ENCODE measurements at regions not wholly inside any gene's neighbourhood (a gene's known extent, or its start where the extent isn't known, plus 50 kb on each side); places are given as distances from the start of the nearest gene placed in this dataset.

DNA sequence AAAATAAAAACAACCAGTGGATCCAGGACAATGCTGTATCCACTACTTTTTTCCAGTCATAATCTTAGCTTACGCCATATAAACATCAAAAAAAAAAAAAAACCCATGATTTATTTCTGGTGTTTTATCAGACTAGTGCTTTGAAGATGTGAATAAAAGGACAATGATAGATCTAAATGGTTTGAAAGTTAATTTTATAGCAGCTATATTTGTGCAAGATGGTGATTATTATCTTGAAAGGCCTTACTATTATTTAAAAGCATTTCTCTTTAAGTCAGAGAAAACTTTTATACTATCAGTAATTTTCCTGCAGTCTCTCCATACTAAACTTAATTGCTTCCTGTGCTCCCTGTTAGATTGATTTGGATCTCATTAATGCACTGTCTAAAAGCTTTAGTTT lies 670.3 kb downstream of the TBL1XR1 start:
- no peak for DNase-seq
- peaks cover 2% of the 10 kb centered on the region for H3K9me3 ChIP-seq (replicated peaks; ENCODE audit: control insufficient read depth, low read depth, low read length)
- H3K4me3 ChIP-seq (ENCODE audit: low read length) = no peak overlapping the region
- WGBS (ENCODE audit: insufficient coverage) = no CpG with 5 or more reads among the region's 1 CpG
- H3K4me1 ChIP-seq (ENCODE audit: control insufficient read depth, insufficient read depth, low read length) = no peaks in the 10 kb centered on the region
- no peak overlapping the region for H3K27ac ChIP-seq (ENCODE audit: low read length)
- H3K36me3 ChIP-seq (ENCODE audit: control insufficient read depth, insufficient read depth, low read length) = no peaks in the 10 kb centered on the region
- H3K27me3 ChIP-seq (ENCODE audit: control insufficient read depth, insufficient read depth, low read length) = no peaks in the 10 kb centered on the region

GRCh38 chr3:176526225-176526624 lies 671.1 kb downstream of the TBL1XR1 start:
- Histone ChIP-seq H3K9me3 (replicated peaks; ENCODE audit: control insufficient read depth, low read depth, low read length) (peaks cover 2% of the 10 kb centered on the region), H3K36me3 (ENCODE audit: control insufficient read depth, insufficient read depth, low read length) (no peaks in the 10 kb centered on the region), H3K4me1 (ENCODE audit: control insufficient read depth, insufficient read depth, low read length) (no peaks in the 10 kb centered on the region), H3K4me3 (ENCODE audit: low read length) (no peak overlapping the region), H3K27ac (ENCODE audit: low read length) (no peak overlapping the region), H3K27me3 (ENCODE audit: control insufficient read depth, insufficient read depth, low read length) (no peaks in the 10 kb centered on the region)
- no peak for DNase-seq
- WGBS (ENCODE audit: insufficient coverage) = no CpG with 5 or more reads among the region's 1 CpG

- Histone ChIP-seq H3K4me1 (ENCODE audit: control insufficient read depth, insufficient read depth, low read length) (no peaks in the 10 kb centered on the region), H3K27ac (ENCODE audit: low read length) (no peak overlapping the region), H3K36me3 (ENCODE audit: control insufficient read depth, insufficient read depth, low read length) (no peaks in the 10 kb centered on the region)
Observed at GRCh38 chr3:176523114-176523513, 674.2 kb downstream of the TBL1XR1 start.

GRCh38 chr3:176522436-176522835 lies 674.8 kb downstream of the TBL1XR1 start:
- no peaks in the 10 kb centered on the region for H3K36me3 ChIP-seq (ENCODE audit: control insufficient read depth, insufficient read depth, low read length)
- no peaks in the 10 kb centered on the region for H3K9me3 ChIP-seq (replicated peaks; ENCODE audit: control insufficient read depth, low read depth, low read length)
- no peak overlapping the region for H3K4me3 ChIP-seq (ENCODE audit: low read length)
- H3K4me1 ChIP-seq (ENCODE audit: control insufficient read depth, insufficient read depth, low read length) = no peaks in the 10 kb centered on the region
- H3K27me3 ChIP-seq (ENCODE audit: control insufficient read depth, insufficient read depth, low read length) = no peaks in the 10 kb centered on the region
- DNase-seq = no peak
- WGBS (ENCODE audit: insufficient coverage) = no CpG with 5 or more reads among the region's 1 CpG
- H3K27ac ChIP-seq (ENCODE audit: low read length) = no peak overlapping the region

More at GRCh38 chr3:176523114-176523513, 674.2 kb downstream of the TBL1XR1 start:
- Histone ChIP-seq H3K9me3 (replicated peaks; ENCODE audit: control insufficient read depth, low read depth, low read length) (no peaks in the 10 kb centered on the region), H3K4me3 (ENCODE audit: low read length) (no peak overlapping the region), H3K27me3 (ENCODE audit: control insufficient read depth, insufficient read depth, low read length) (no peaks in the 10 kb centered on the region)
- no peak for DNase-seq

DNA sequence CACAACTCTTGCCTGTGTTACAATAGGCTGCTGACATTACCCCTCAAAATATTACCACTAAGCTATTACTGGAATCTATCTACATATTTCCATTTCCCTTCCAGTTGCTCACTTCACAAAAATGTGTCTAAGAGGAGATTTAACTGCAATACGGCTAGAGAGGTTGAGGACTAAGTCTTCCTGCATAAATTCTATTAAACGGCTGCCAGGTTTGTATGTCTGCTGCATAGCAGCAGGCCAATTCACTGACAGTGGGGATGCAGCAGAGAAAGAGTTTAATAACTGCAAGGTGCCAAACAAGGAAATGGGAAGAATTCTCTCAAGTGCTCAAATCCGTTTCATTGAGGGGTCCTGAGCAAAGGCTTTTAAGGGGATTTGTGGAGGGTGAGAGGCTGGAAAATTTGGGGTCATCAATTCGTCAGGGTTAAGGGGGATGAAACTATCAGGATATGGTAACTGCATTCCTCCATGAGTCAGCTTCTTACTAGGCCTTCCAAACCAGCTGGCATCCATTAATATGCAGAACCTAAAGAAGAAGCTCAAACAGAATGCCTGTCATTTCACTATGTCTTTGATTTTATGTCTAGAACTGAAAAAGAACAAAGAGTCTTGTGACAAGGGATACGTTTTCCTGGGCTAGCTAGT lies 675.6 kb downstream of the TBL1XR1 start:
- Histone ChIP-seq H3K9me3 (replicated peaks; ENCODE audit: control insufficient read depth, low read depth, low read length) (no peaks in the 10 kb centered on the region), H3K27ac (ENCODE audit: low read length) (no peak overlapping the region), H3K4me1 (ENCODE audit: control insufficient read depth, insufficient read depth, low read length) (no peaks in the 10 kb centered on the region), H3K36me3 (ENCODE audit: control insufficient read depth, insufficient read depth, low read length) (no peaks in the 10 kb centered on the region), H3K27me3 (ENCODE audit: control insufficient read depth, insufficient read depth, low read length) (no peaks in the 10 kb centered on the region), H3K4me3 (ENCODE audit: low read length) (no peak overlapping the region)
- WGBS (ENCODE audit: insufficient coverage) = 61% methylated on average over 5 of the region's 5 CpGs
- DNase-seq = peak; percentile 1

DNA sequence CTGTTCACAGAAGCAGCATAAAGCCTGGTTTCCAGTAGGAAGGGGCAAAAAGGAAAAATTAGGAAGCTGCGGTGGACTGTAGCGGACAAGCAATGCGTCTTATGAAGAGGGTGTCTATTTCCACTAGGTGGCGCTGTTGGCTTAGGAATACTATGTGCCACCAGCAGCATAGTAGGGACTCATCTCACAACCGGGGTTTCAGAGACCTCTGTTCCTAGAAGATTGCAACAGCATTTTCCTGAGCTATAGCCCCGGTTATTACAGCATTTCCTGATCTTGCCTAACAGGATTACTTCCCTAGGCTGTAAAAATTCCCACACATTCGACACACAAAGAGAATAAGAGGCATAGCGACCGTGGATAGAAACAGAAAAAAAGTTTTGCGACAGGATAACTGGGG lies 683.0 kb downstream of the TBL1XR1 start:
- no peak for DNase-seq
- Histone ChIP-seq H3K27me3 (ENCODE audit: control insufficient read depth, insufficient read depth, low read length) (no peaks in the 10 kb centered on the region), H3K4me3 (ENCODE audit: low read length) (no peak overlapping the region), H3K4me1 (ENCODE audit: control insufficient read depth, insufficient read depth, low read length) (no peaks in the 10 kb centered on the region), H3K36me3 (ENCODE audit: control insufficient read depth, insufficient read depth, low read length) (no peaks in the 10 kb centered on the region), H3K27ac (ENCODE audit: low read length) (no peak overlapping the region), H3K9me3 (replicated peaks; ENCODE audit: control insufficient read depth, low read depth, low read length) (peaks cover 51% of the 10 kb centered on the region)
- WGBS (ENCODE audit: insufficient coverage) = 67% methylated on average over 10 of the region's 10 CpGs

- Histone ChIP-seq H3K4me1 (ENCODE audit: control insufficient read depth, insufficient read depth, low read length) (no peaks in the 10 kb centered on the region), H3K4me3 (ENCODE audit: low read length) (no peak overlapping the region), H3K36me3 (ENCODE audit: control insufficient read depth, insufficient read depth, low read length) (no peaks in the 10 kb centered on the region), H3K9me3 (replicated peaks; ENCODE audit: control insufficient read depth, low read depth, low read length) (peaks cover 51% of the 10 kb centered on the region), H3K27me3 (ENCODE audit: control insufficient read depth, insufficient read depth, low read length) (no peaks in the 10 kb centered on the region), H3K27ac (ENCODE audit: low read length) (no peak overlapping the region)
- no CpG with 5 or more reads among the region's 1 CpG for WGBS (ENCODE audit: insufficient coverage)
- DNase-seq = peak; percentile 4
Observed at GRCh38 chr3:176513604-176514003, 683.7 kb downstream of the TBL1XR1 start.

DNA sequence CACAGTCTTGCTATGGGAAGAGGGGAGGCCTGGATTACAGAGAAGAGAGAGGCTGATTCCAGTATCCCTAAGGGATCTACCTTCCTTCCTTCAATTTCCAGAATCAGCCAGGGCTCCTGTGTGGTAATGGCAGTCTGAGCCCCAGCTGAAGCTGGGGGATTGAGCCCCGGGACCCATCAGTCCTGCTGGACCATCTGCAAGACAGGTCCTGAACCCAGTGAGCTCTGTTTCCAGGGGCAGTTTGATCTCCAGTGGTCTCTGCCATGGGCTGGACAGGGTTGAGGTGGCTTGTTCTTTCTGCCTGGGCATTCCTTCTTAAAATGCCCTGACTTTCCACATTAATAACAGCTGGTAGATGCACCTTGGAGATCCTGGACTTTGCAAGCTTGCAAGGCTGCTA lies 685.2 kb downstream of the TBL1XR1 start:
- H3K36me3 ChIP-seq (ENCODE audit: control insufficient read depth, insufficient read depth, low read length) = no peaks in the 10 kb centered on the region
- H3K27me3 ChIP-seq (ENCODE audit: control insufficient read depth, insufficient read depth, low read length) = no peaks in the 10 kb centered on the region
- no peak for DNase-seq
- peaks cover 51% of the 10 kb centered on the region for H3K9me3 ChIP-seq (replicated peaks; ENCODE audit: control insufficient read depth, low read depth, low read length)
- H3K4me3 ChIP-seq (ENCODE audit: low read length) = no peak overlapping the region
- no peak overlapping the region for H3K27ac ChIP-seq (ENCODE audit: low read length)
- H3K4me1 ChIP-seq (ENCODE audit: control insufficient read depth, insufficient read depth, low read length) = no peaks in the 10 kb centered on the region
- no CpG with 5 or more reads among the region's 1 CpG for whole genome bisulfite sequencing (ENCODE audit: insufficient coverage)

DNA sequence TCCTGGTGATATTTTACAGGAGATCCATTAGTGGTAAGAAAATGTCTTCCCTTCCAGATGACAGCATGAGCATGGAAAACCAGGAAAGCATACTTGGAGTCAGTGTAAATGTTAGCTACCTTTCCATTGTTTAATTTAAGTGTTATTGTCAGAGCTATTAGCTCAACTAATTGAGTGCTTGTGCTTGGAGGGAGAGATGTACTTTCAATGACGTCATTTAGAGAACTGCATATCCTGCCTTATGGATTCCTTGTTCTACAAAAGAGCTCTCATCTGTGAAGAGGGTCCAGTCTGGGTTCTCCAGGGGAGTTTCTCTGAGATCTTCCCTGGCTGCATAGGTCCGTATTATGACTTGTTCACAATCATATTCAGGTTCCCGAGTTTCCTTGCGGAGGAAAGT lies 687.2 kb downstream of the TBL1XR1 start:
- no peak for DNase-seq
- no peaks in the 10 kb centered on the region for H3K27me3 ChIP-seq (ENCODE audit: control insufficient read depth, insufficient read depth, low read length)
- no peaks in the 10 kb centered on the region for H3K4me1 ChIP-seq (ENCODE audit: control insufficient read depth, insufficient read depth, low read length)
- H3K9me3 ChIP-seq (replicated peaks; ENCODE audit: control insufficient read depth, low read depth, low read length) = peaks cover 47% of the 10 kb centered on the region
- no peaks in the 10 kb centered on the region for H3K36me3 ChIP-seq (ENCODE audit: control insufficient read depth, insufficient read depth, low read length)
- WGBS (ENCODE audit: insufficient coverage) = 90% methylated on average over 2 of the region's 4 CpGs
- no peak overlapping the region for H3K4me3 ChIP-seq (ENCODE audit: low read length)
- no peak overlapping the region for H3K27ac ChIP-seq (ENCODE audit: low read length)

DNA sequence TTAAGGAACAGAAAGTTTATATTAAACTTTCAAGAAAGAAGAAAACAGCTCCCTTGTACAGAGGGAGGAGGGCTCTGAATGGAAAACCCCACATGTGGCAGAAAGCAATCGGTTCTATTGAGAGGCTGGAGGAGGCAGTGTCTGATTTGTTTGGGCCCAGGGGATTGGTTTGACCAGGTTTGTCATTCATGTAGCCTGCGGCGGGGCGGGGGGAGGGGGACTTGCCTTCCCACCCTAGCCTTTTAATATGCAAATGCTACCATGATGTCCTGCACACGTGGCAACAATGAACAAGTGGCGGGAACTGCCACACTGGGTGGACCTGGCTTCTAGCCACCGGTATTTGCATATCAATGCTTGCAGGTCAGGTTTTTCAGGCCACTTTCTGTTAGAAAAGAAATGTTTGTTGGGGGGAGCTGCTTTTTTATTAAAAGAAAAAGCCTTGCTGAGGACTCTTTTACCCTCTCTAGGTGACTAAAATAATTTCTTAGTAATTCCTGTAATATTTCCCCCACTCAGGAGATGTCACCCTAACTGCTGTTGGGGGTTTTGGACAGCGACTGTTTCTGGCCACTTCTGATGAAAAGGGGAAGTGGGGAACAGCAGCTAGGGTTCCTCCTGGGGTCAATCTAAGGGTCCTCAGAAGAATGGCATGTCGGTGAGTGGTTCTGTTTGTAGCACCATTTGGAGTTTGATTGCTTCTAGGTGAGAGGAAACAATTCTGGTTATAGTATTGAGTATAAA lies 691.2 kb downstream of the TBL1XR1 start:
- H3K9me3 ChIP-seq (replicated peaks; ENCODE audit: control insufficient read depth, low read depth, low read length) = peaks cover 8% of the 10 kb centered on the region
- no peak for DNase-seq
- no peak overlapping the region for H3K27ac ChIP-seq (ENCODE audit: low read length)
- H3K36me3 ChIP-seq (ENCODE audit: control insufficient read depth, insufficient read depth, low read length) = no peaks in the 10 kb centered on the region
- no peak overlapping the region for H3K4me3 ChIP-seq (ENCODE audit: low read length)
- 58% methylated on average over 4 of the region's 9 CpGs for WGBS (ENCODE audit: insufficient coverage)
- H3K4me1 ChIP-seq (ENCODE audit: control insufficient read depth, insufficient read depth, low read length) = no peaks in the 10 kb centered on the region
- H3K27me3 ChIP-seq (ENCODE audit: control insufficient read depth, insufficient read depth, low read length) = no peaks in the 10 kb centered on the region

Measured in muscle of leg (tissue), 3 donors.